Tibial nerve (tissue), 4 donors: ENCODE measurements at regions not wholly inside any gene's neighbourhood (a gene's known extent, or its start where the extent isn't known, plus 50 kb on each side); places are given as distances from the start of the nearest gene placed in this dataset.

Experiments used
- DNase-seq, 2 donors: peaks; one replicate each; pipeline ENCODE4 v3.0.0-alpha.2; 2019; ENCODE audit warnings: low spot score in 2 of 2
- H3K27ac ChIP-seq, 4 donors: fragments of 200-600 bp; sonication (generic) in 3 of 4; one replicate each; pipeline ENCODE4 v1.5.1; 2017 to 2019; ENCODE audit warnings: mild to moderate bottlenecking in 1 of 4
- H3K27me3 ChIP-seq, 2 donors: fragments of 200-600 bp; sonication (generic) in 1 of 2; one replicate each; pipeline versions ENCODE4 v1.5.1 to v1.6.0; 2017 to 2019
- H3K36me3 ChIP-seq, 3 donors: fragments of 200-600 bp; sonication (generic); one replicate each; pipeline ENCODE4 v1.5.1; 2018 to 2019
- H3K4me1 ChIP-seq, 4 donors: fragments of 200-600 bp; sonication (generic) in 3 of 4; one replicate each; pipeline ENCODE4 v1.5.1; 2017 to 2019
- H3K4me3 ChIP-seq, 4 donors: fragments of 200-600 bp; sonication (generic) in 3 of 4; one replicate each; pipeline ENCODE4 v1.5.1; 2017 to 2019; ENCODE audit warnings: mild to moderate bottlenecking in 1 of 4, moderate library complexity in 1 of 4
- H3K9me3 ChIP-seq, 4 donors: fragments of 200-600 bp; sonication (generic) in 3 of 4; one replicate each; pipeline ENCODE4 v1.5.1; 2017 to 2019
- EP300 ChIP-seq, 2 donors: sonication (generic); formaldehyde crosslinking; IDR thresholded peaks; one replicate each; pipeline ENCODE4 v1.6.1; 2017; ENCODE audit warnings: antibody characterized with exemption in 2 of 2, mild to moderate bottlenecking in 1 of 2
- POLR2A ChIP-seq, 2 donors: fragments of 450-650 bp; IDR thresholded peaks; one replicate each; pipeline ENCODE4 v1.6.1; 2017; ENCODE audit warnings: antibody characterized with exemption in 2 of 2, mild to moderate bottlenecking in 2 of 2, moderate library complexity in 2 of 2
- WGBS, 2 donors: methylation state at CpG; one replicate each; pipeline ENCODE4 v1.1.5; 2018; 5-methylcytosine and 5-hydroxymethylcytosine counted together
- TF ChIP-seq, protein P1 (sequence below), 5 experiments: fragments of 200-600 bp in 3 of 5; fragments of 450-650 bp in 2 of 5; sonication (generic) in 3 of 5; IDR thresholded peaks; one replicate each; pipeline ENCODE4 v1.5.1; 2016 to 2019; ENCODE audit warnings: antibody characterized with exemption in 5 of 5, mild to moderate bottlenecking in 3 of 5, moderate library complexity in 2 of 5

DNA sequence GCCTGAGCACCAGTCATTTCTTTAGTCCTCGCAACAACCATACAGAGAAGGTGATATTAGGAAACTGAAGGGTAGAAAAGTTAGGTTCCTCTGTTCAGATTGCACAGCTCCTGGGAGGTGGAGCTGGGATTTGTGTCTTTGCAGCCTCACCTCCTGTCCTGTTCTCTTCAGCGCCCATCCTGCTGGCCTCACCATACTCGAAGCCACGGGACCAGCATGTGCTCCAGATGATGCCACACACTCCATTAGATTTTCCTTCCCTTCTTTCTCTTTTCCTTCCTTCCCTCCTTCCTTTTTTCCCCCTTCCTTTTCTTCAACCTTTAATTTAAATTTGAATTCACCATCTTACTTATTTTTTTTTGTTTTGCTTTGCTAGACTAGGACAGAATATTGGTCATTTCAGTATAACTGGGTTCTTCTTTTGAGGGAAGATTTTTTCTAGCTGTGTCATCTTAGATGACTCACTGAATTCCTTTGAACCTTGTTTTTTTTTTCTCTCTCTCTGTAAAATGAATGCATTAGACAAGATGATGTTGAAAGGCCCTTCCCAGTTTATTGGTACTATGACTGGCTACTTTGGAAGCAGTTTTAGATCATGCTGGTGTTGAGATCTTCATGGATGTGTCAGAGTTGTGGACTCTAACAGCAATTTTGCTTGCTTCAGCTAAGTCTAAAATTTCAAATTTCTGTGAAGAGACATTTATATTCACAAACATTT, 662.5 kb upstream of the TENM4 start:
- 79 to 80% methylated on average over 4 of the region's 4 CpGs for WGBS, 2 donors
- Histone ChIP-seq H3K36me3 (no peaks in the 10 kb centered on the region), H3K27ac (no peak overlapping the region), H3K27me3 (no peaks in the 10 kb centered on the region), H3K4me1 (no peaks in the 10 kb centered on the region), H3K4me3 (no peak overlapping the region), H3K9me3 (no peaks in the 10 kb centered on the region)
- no peak for DNase-seq
- TF ChIP-seq EP300 (IDR thresholded peaks at IDR 0.05) = no peak
- TF ChIP-seq, protein P1, sequence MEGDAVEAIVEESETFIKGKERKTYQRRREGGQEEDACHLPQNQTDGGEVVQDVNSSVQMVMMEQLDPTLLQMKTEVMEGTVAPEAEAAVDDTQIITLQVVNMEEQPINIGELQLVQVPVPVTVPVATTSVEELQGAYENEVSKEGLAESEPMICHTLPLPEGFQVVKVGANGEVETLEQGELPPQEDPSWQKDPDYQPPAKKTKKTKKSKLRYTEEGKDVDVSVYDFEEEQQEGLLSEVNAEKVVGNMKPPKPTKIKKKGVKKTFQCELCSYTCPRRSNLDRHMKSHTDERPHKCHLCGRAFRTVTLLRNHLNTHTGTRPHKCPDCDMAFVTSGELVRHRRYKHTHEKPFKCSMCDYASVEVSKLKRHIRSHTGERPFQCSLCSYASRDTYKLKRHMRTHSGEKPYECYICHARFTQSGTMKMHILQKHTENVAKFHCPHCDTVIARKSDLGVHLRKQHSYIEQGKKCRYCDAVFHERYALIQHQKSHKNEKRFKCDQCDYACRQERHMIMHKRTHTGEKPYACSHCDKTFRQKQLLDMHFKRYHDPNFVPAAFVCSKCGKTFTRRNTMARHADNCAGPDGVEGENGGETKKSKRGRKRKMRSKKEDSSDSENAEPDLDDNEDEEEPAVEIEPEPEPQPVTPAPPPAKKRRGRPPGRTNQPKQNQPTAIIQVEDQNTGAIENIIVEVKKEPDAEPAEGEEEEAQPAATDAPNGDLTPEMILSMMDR (IDR thresholded peaks at IDR 0.05) = no peak
- no peak for TF ChIP-seq POLR2A (IDR thresholded peaks at IDR 0.05)

GRCh38 chr11:80097146-80097545, 656.3 kb upstream of the TENM4 start:
- H3K36me3 ChIP-seq = no peaks in the 10 kb centered on the region
- H3K4me1 ChIP-seq = no peaks in the 10 kb centered on the region
- no peak for TF ChIP-seq POLR2A (IDR thresholded peaks at IDR 0.05)
- TF ChIP-seq EP300 (IDR thresholded peaks at IDR 0.05) = no peak
- H3K27ac ChIP-seq = no peak overlapping the region
- H3K4me3 ChIP-seq = no peak overlapping the region
- no peaks in the 10 kb centered on the region for H3K27me3 ChIP-seq
- no peaks in the 10 kb centered on the region for H3K9me3 ChIP-seq
- DNase-seq = no peak
- 90 to 91% methylated on average over 4 of the region's 4 CpGs for WGBS, 2 donors

GRCh38 chr11:80096736-80097135, 655.9 kb upstream of the TENM4 start:
- Histone ChIP-seq H3K9me3 (no peaks in the 10 kb centered on the region), H3K27ac (no peak overlapping the region), H3K4me1 (no peaks in the 10 kb centered on the region), H3K36me3 (no peaks in the 10 kb centered on the region), H3K4me3 (no peak overlapping the region), H3K27me3 (no peaks in the 10 kb centered on the region)
- TF ChIP-seq, protein P1 (IDR thresholded peaks at IDR 0.05) = no peak
- TF ChIP-seq POLR2A (IDR thresholded peaks at IDR 0.05) (no peak), EP300 (IDR thresholded peaks at IDR 0.05) (no peak)
- no peak for DNase-seq
- WGBS, 2 donors = 75 to 80% methylated on average over 3 of the region's 3 CpGs

- H3K4me3 ChIP-seq = no peak overlapping the region
- no peaks in the 10 kb centered on the region for H3K4me1 ChIP-seq
- H3K27ac ChIP-seq = no peak overlapping the region
- no peaks in the 10 kb centered on the region for H3K27me3 ChIP-seq
- H3K36me3 ChIP-seq = no peaks in the 10 kb centered on the region
- TF ChIP-seq, protein P1 (IDR thresholded peaks at IDR 0.05) = no peak
- TF ChIP-seq POLR2A (IDR thresholded peaks at IDR 0.05) (no peak), EP300 (IDR thresholded peaks at IDR 0.05) (no peak)
- H3K9me3 ChIP-seq = no peaks in the 10 kb centered on the region
- WGBS, 2 donors = 65 to 77% methylated on average over 1 of the region's 1 CpG
- no peak for DNase-seq
Observed at GRCh38 chr11:80086496-80087055, 645.7 kb upstream of the TENM4 start.

DNA sequence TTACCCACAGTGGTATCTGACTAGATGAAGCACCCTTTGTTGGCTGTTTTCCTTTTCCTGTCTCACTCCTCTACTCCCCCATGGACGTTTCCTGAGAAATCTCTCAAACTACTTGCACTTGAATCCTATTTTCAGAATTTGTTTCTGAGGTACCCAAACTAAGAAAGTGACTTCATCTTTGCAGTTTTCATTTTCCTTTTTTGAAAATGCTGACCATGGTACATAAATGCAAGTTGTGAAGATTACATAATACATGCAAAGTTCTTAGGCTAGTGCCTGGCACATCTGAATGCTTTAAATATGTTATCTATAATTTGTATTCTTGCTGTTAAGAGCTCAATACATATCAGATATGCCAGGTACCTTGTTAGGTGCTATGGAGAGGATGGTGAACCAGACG, 644.7 kb upstream of the TENM4 start:
- H3K4me3 ChIP-seq = no peak overlapping the region
- DNase-seq = no peak
- no peak overlapping the region for H3K27ac ChIP-seq
- TF ChIP-seq EP300 (IDR thresholded peaks at IDR 0.05) (no peak), POLR2A (IDR thresholded peaks at IDR 0.05) (no peak)
- TF ChIP-seq, protein P1 (IDR thresholded peaks at IDR 0.05) = no peak
- no peaks in the 10 kb centered on the region for H3K27me3 ChIP-seq
- H3K36me3 ChIP-seq = no peaks in the 10 kb centered on the region
- H3K4me1 ChIP-seq = no peaks in the 10 kb centered on the region
- H3K9me3 ChIP-seq = no peaks in the 10 kb centered on the region
- WGBS, 2 donors = 51 to 57% methylated on average over 2 of the region's 2 CpGs
